GM12873 (cell line): ENCODE measurements at regions not wholly inside any gene's neighbourhood (a gene's known extent, or its start where the extent isn't known, plus 50 kb on each side); places are given as distances from the start of the nearest gene placed in this dataset.

ENCODE experiments used
- CTCF ChIP-seq: IDR thresholded peaks from 2 replicates; pipeline ENCODE4 v1.5.1; 2012; ENCODE audit warnings: low read depth, mild to moderate bottlenecking, moderate library complexity, low read length, control low read depth; ENCODE audit not compliant: insufficient read depth; ENCODE audit errors: missing control alignments

- TF ChIP-seq CTCF = no peak
Observed at GRCh38 chr2:136482966-136483365, 282.4 kb upstream of the THSD7B start.

- TF ChIP-seq CTCF = no peak
Observed at GRCh38 chr2:136482006-136482405, 283.3 kb upstream of the THSD7B start.

GRCh38 chr2:136479696-136480095, 285.6 kb upstream of the THSD7B start:
- no peak for TF ChIP-seq CTCF

GRCh38 chr2:136468799-136469369, 296.5 kb upstream of the THSD7B start:
- no peak for TF ChIP-seq CTCF

GRCh38 chr2:136452528-136452927, 312.8 kb upstream of the THSD7B start:
- TF ChIP-seq CTCF = no peak

GRCh38 chr2:136448986-136449780, 316.2 kb upstream of the THSD7B start:
- no peak for TF ChIP-seq CTCF

GRCh38 chr2:136448432-136448831, 316.9 kb upstream of the THSD7B start:
- no peak for TF ChIP-seq CTCF
